ENCODE measurements at regions not wholly inside any gene's neighbourhood (a gene's known extent, or its start where the extent isn't known, plus 50 kb on each side); places are given as distances from the start of the nearest gene placed in this dataset.
"Not testable (repeated sequence)": the region's sequence is repeated elsewhere in the genome, so short reads cannot be mapped to it uniquely, and the experiment has no call there.

DNA sequence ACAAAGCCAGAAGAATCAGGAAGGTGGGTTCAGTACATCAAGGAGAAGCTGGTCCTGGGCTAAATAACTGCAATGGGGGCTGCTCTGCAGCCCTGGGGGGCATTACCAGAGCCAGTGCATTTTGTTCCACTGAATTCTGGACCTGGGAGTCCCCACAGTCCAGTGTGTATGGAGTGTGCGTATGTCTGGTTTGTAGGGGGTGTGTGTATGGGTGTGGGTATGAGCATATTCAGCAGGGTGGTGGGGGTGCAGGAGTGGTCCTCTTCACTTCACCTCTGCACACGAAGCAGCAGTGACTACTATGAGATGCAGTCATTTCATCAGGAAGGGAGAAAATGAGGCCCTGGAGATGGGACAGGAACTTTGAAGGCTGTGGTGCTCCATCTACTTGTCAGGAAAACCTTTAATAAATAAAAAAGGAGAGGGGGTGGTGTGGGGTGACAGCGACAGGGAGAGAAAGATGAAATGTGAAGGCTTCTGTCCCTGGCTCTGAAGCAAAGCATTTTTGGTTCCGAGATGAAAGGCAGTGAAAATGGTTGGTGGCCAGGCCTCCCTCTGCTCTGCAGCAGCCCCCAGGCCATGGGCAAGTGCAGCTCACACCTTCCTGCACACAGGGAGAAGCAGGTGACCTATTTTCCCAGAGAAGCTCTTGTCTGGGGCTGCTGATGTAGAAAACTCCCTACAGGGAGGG, 121.5 kb upstream of the CACHD1 start:
- no peaks in the 10 kb centered on the region for H3K4me1 Mint-ChIP-seq (ENCODE audit: low read depth)
- H3K27ac Mint-ChIP-seq, result no peak overlapping the region
- H3K4me3 Mint-ChIP-seq, result no peak overlapping the region
- H3K27me3 Mint-ChIP-seq, result peaks cover 4% of the 10 kb centered on the region
- no peaks in the 10 kb centered on the region for H3K9me3 Mint-ChIP-seq
- no peaks in the 10 kb centered on the region for H3K36me3 Mint-ChIP-seq (ENCODE audit: low read depth)

DNA sequence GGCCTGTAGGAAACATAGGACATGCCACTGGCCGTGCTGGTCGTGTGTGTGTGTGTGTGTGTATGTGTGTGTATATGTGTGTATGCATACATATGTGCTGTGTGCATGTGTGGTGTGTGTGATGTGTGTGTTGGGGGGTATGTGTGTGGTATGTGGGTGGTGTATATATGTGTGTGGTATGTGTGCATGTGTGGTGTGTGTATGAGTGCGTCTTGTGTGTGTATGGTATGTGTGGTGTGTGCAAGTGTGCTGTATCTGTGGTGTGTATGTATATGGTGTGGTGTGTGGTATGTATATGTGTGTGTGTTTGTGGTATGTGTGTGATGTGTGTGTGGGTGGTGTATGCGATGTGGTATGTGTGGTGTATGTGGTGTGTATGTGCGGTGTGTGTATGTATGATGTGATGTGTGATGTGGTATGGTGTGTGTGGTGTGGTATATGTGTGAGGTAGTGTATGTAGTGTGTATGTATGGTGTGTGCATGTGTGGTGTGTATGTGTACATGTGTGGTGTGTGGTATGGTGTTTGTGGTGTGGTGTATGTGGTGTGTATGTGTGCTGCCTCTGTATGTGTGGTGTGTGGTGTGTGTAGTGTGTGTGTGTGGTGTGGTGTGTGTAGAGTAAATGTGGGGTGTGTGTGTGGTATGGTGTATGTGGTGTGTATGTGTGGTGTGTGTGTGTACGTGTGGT, 120.8 kb upstream of the CACHD1 start:
- H3K4me3 Mint-ChIP-seq, result no peak overlapping the region
- no peaks in the 10 kb centered on the region for H3K9me3 Mint-ChIP-seq
- H3K27ac Mint-ChIP-seq, result no peak overlapping the region
- H3K4me1 Mint-ChIP-seq (ENCODE audit: low read depth), result no peaks in the 10 kb centered on the region
- peaks cover 4% of the 10 kb centered on the region for H3K27me3 Mint-ChIP-seq
- no peaks in the 10 kb centered on the region for H3K36me3 Mint-ChIP-seq (ENCODE audit: low read depth)

DNA sequence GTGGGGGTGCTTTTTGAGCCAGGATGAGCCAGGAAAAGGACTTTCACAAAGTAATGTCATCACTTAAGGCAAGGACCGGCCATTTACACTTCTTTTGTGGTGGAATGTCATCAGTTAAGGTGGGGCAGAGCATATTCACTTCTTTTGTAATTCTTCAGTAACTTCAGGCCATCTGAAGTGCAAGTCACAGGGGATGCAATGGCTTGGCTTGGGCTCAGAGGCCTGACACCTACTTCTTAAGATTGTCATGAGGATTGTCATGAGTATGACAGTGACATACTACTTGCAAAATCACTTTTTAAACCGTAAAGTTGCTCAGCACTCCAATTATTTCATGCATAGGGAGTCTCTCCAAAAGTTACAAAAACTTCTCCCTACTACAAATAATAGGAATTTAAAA, 114.4 kb upstream of the CACHD1 start:
- not testable (repeated sequence) for H3K36me3 Mint-ChIP-seq (ENCODE audit: low read depth); H3K9me3 Mint-ChIP-seq; H3K4me3 Mint-ChIP-seq; H3K4me1 Mint-ChIP-seq (ENCODE audit: low read depth); H3K27ac Mint-ChIP-seq
- peaks cover 12% of the 10 kb centered on the region for H3K27me3 Mint-ChIP-seq

DNA sequence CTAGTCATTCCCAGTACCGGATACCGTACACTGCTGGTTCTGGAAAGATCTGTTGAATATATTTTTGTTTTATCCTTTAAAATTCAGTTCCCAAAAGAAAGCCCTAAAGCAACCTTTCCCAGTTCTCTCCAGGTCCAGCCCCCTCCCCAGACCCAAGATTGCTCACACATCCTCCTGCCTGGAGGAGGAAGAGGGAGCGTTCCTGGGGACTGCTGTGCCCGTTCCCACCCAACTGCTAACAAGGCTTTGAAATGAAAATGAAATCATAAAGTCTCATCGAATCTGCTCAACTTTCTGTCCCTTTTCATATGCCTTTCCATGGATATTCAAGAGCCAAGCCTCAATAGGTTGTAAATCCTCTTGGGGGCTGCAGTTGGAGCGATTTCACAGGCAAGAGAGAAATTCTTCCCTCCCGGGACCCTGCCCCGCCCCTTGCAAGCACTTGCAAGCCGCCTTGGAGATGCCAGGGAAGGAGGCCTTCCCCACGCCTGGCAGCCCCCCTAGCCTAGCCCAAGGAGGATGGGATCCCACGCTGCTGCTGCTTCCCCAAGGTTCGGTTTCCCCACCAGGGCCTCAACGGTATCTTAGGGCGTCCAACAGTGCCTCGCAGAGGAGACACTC, 113.2 kb upstream of the CACHD1 start:
- H3K4me1 Mint-ChIP-seq (ENCODE audit: low read depth), result no peaks in the 10 kb centered on the region
- H3K27me3 Mint-ChIP-seq, result peaks cover 12% of the 10 kb centered on the region
- no peaks in the 10 kb centered on the region for H3K9me3 Mint-ChIP-seq
- H3K36me3 Mint-ChIP-seq (ENCODE audit: low read depth), result no peaks in the 10 kb centered on the region
- H3K4me3 Mint-ChIP-seq, result no peak overlapping the region
- H3K27ac Mint-ChIP-seq, result no peak overlapping the region

DNA sequence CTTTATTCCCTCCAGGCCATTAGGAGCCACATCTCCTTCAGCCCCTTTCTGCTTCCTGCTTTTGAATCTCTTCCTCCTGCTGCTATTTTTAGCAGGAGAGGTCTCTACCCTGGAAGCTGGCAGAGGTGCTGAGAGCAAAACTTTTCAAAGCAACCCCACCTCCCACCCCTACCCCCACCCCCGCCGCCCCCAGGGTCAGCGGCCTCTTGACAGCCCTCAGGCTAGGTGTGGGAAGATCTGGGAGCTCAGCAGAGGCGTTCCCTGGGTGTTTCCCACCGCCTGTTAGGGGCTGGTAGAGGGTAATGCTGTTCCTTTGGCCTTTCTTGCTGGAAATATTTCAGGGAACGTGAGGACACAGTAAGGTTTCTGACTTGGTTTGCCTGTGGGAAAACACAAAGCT, 112.5 kb upstream of the CACHD1 start:
- Mint-ChIP-seq H3K4me1 (ENCODE audit: low read depth) (no peaks in the 10 kb centered on the region), H3K9me3 (no peaks in the 10 kb centered on the region), H3K27ac (no peak overlapping the region), H3K27me3 (peaks cover 12% of the 10 kb centered on the region), H3K36me3 (ENCODE audit: low read depth) (no peaks in the 10 kb centered on the region), H3K4me3 (no peak overlapping the region)

DNA sequence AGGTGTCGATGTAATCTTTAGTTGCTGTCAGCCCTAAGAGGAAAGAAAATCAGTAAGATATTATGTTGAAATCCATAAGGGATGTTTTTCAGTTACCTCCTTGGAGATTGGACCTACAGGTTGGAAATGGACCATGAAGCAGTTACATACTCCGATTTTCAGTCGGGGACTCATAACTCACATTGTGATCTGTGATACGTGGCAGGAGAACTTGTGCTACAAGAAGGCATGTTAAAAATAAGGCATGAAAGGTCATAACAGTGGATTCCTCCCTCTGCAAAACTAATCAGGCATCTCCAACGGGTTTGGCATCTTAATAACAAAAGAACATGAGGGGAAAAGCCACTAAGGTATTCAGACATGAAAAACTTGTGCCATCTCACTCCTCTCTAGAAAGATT, 111.2 kb upstream of the CACHD1 start:
- H3K9me3 Mint-ChIP-seq, result no peaks in the 10 kb centered on the region
- H3K27ac Mint-ChIP-seq, result no peak overlapping the region
- no peaks in the 10 kb centered on the region for H3K4me1 Mint-ChIP-seq (ENCODE audit: low read depth)
- no peak overlapping the region for H3K4me3 Mint-ChIP-seq
- no peaks in the 10 kb centered on the region for H3K36me3 Mint-ChIP-seq (ENCODE audit: low read depth)
- H3K27me3 Mint-ChIP-seq, result peaks cover 12% of the 10 kb centered on the region

DNA sequence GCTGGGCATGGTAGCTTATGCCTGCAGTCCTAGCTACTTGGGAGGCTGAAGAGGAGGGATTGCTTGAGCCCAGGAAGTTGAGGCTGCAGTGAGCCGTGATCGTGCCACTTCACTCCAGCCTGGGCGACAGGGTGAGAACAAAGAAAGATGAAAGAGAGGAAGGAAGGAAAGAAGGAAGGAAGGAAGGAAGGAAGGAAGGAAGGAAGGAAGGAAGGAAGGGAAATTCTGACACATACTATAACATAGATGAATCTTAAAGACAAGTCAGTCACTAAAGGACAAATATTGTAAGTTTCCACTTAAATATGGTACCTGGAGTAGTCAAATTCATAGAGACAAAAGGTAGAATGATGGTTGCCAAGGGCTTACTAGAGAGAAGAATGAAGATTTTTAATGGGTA, 108.0 kb upstream of the CACHD1 start:
- H3K27me3 Mint-ChIP-seq, result peaks cover 7% of the 10 kb centered on the region
- no peak overlapping the region for H3K27ac Mint-ChIP-seq
- H3K4me3 Mint-ChIP-seq, result no peak overlapping the region
- H3K36me3 Mint-ChIP-seq (ENCODE audit: low read depth), result no peaks in the 10 kb centered on the region
- no peaks in the 10 kb centered on the region for H3K9me3 Mint-ChIP-seq
- no peaks in the 10 kb centered on the region for H3K4me1 Mint-ChIP-seq (ENCODE audit: low read depth)

DNA sequence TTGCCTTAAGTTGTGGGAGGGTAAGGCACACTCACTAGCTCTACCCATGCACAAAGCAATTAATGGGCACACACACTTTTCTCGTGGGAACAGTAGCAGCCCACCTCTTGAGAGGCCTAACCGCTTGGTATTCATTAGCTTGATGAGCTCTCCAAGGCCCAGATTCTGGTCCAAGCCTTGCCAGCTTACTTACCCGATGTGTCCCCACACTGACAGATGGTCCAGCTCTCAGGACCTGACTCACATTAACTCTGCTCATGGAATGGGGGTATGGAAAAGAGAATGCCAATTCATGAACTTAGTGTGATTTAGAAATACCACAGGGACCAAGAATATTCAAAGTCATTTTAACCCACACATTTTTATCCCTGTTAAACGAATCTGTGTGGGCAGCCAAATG, 106.8 kb upstream of the CACHD1 start:
- Mint-ChIP-seq H3K27me3 (peaks cover 4% of the 10 kb centered on the region), H3K27ac (no peak overlapping the region), H3K36me3 (ENCODE audit: low read depth) (no peaks in the 10 kb centered on the region)

DNA sequence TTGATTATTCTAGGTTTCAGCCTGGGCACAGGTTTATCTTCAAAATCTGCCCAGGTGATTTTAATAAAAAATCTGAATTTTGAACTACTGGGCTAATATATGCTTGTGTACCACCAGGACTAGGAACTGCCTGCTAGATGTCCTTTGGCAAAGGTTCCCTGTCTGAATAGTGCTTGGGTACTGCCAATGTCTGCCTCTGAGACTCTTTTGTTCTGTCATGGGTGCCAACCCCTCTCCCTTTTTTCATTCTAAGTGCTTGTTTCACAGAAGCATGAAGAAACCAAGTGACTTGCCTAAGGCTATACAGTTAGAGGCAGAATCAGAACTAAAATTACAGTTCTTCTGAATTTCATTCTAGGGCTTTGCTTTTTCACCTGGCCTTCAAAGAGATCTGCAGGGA, 106.3 kb upstream of the CACHD1 start:
- peaks cover 4% of the 10 kb centered on the region for H3K27me3 Mint-ChIP-seq
- no peaks in the 10 kb centered on the region for H3K4me1 Mint-ChIP-seq (ENCODE audit: low read depth)
- H3K27ac Mint-ChIP-seq, result no peak overlapping the region
- no peaks in the 10 kb centered on the region for H3K36me3 Mint-ChIP-seq (ENCODE audit: low read depth)
- H3K9me3 Mint-ChIP-seq, result no peaks in the 10 kb centered on the region
- H3K4me3 Mint-ChIP-seq, result no peak overlapping the region

More for the DNA sequence above, 106.8 kb upstream of the CACHD1 start:
- Mint-ChIP-seq H3K9me3 (no peaks in the 10 kb centered on the region), H3K4me1 (ENCODE audit: low read depth) (no peaks in the 10 kb centered on the region), H3K4me3 (no peak overlapping the region)

DNA sequence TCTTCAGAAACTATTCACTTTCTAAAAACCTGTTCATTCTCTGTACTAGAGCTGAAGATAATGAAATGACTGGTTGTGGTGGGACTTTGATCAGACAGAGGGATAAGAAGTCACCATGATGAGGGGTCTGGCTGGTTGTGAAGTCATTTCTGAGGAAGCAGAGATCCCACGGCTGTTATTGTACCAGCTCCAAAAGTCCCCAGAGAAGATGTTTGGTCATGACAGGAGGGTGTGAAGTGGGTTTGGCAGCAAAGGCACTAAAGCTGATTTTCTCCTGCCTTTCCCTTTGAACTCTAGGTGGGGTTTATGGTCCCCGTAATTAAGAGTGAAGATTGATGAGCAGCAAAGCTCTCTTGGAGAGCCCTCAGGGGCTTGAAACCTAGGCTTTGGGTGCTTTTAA, 103.1 kb upstream of the CACHD1 start:
- H3K27ac Mint-ChIP-seq, result no peak overlapping the region
- no peak overlapping the region for H3K4me3 Mint-ChIP-seq
- no peaks in the 10 kb centered on the region for H3K36me3 Mint-ChIP-seq (ENCODE audit: low read depth)
- no peaks in the 10 kb centered on the region for H3K9me3 Mint-ChIP-seq
- no peaks in the 10 kb centered on the region for H3K27me3 Mint-ChIP-seq
- no peaks in the 10 kb centered on the region for H3K4me1 Mint-ChIP-seq (ENCODE audit: low read depth)

DNA sequence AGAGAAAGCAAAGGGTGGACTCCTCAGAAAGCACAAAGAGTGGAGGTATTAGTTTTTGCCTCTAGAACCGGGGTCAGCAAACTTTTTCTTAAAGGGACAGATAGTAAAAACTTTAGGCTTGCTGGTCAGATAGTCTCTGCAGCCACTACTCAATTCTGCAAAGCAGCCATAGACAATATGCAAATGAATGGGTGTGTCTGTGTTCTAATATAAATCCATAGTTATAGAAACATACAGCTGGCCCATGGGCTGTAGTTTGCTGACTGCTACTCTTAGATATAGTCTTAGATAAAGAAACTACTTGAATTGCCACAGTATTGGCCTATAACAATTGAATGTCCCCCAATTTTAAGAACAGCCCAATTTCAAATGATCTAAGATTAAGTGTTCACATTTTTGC, 101.6 kb upstream of the CACHD1 start:
- Mint-ChIP-seq H3K4me1 (ENCODE audit: low read depth) (no peaks in the 10 kb centered on the region), H3K4me3 (no peak overlapping the region), H3K27ac (no peak overlapping the region), H3K36me3 (ENCODE audit: low read depth) (no peaks in the 10 kb centered on the region), H3K27me3 (no peaks in the 10 kb centered on the region), H3K9me3 (no peaks in the 10 kb centered on the region)

DNA sequence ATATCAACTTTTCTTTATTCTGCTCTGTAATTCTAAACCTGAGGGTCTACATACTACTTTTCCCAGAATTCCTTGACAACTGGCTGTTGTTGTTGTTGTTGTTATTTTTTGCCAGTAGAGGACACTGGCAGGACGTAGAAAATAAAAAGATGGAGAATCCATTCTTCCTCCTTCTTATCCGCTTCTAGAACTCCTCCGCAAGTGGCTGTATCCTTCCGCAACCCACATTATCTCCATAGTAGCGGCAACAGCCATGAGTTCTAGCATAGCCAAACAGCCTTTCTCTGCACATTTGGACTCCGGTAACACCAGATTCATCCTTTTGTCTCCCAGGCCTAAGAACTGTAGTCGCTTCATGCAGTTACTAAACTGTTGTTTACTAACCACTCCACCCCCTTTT, 91.1 kb upstream of the CACHD1 start:
- Mint-ChIP-seq H3K27ac (no peak overlapping the region), H3K4me3 (no peak overlapping the region), H3K4me1 (ENCODE audit: low read depth) (no peaks in the 10 kb centered on the region), H3K27me3 (peaks cover 25% of the 10 kb centered on the region), H3K9me3 (peaks cover 4% of the 10 kb centered on the region), H3K36me3 (ENCODE audit: low read depth) (no peaks in the 10 kb centered on the region)

DNA sequence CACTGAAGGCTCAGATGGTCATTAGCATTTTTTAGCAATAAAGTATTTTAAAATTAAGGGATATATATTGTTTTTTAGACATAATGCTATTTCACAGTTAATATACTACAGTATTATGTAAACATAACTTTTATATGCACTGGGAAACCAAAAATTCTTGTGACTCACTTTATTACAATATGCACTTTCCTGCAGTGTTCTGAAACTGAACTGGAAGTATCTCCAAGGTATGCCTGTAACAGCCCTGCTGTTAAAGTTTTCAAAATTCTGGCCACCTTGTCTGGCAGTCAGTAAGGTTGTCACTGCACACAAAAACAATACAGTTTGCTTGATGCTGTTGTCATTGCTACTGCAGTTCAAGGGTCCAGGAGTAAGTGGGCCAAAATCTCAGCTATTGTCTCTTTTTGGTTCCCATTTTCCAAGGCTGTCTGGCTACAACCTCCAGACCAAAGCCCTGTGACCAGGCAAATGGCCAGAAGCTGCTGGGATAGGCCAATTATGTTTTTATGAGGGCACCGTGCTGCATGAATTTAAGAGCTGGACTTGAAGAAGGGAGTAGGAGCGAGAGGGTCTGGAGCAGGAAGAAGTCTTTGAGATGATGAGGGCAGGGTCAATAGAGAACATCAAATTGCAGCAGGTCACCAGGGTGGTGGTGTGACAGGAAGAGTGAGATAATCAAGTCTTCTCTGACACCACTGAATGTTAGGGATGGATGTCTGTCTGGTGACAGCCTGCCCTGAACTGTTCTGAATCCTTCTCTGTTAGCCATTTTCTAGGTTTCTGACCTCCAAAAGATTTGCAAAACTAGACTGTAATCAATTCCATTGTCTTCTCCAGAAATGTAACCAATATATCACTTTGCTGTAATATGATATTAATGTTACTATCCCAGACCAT, 82.3 kb upstream of the CACHD1 start:
- no peaks in the 10 kb centered on the region for H3K36me3 Mint-ChIP-seq (ENCODE audit: low read depth)
- no peaks in the 10 kb centered on the region for H3K4me1 Mint-ChIP-seq (ENCODE audit: low read depth)
- no peak overlapping the region for H3K27ac Mint-ChIP-seq
- no peaks in the 10 kb centered on the region for H3K9me3 Mint-ChIP-seq
- peaks cover 10% of the 10 kb centered on the region for H3K27me3 Mint-ChIP-seq
- no peak overlapping the region for H3K4me3 Mint-ChIP-seq

DNA sequence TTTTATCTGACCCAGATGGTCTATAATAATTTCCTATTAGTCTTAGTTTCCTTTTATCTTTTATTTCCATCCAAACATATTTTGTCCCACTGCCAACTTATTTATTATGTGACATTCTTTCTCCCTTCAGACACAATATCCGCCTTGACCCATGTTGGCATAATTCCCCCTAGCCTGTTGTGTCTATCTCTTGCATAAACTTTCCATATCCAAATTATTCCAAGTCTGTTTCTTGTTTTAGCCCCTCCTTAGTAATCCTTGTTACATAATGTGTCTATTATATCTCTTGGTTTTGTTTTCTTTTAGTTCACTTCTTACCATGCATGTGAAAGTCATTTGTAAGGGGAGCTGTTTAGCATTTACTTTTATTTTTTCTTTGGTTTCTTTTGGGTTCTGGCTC, 81.6 kb upstream of the CACHD1 start:
- Mint-ChIP-seq H3K36me3 (ENCODE audit: low read depth) (no peaks in the 10 kb centered on the region), H3K27ac (peak overlapping the region; percentile 10), H3K27me3 (peaks cover 10% of the 10 kb centered on the region), H3K9me3 (no peaks in the 10 kb centered on the region), H3K4me3 (no peak overlapping the region), H3K4me1 (ENCODE audit: low read depth) (no peaks in the 10 kb centered on the region)

DNA sequence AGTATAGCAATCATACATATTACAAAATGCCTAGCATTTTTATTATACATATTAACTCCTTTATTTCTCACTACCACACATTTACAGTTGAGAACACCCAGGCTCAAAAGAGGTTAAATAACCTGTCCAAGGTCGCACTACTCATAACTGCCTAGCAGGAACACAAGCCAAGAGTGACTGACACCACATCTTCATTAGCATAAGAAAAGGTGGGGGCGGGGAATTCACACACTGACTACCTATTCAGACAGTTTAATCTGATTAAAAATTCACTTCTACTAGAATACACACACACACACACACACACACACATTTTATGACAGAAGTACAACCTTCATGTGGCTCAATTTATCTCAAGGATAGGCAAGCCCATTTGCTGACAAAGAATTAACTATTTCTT, 77.8 kb upstream of the CACHD1 start:
- H3K27me3 Mint-ChIP-seq, result peaks cover 17% of the 10 kb centered on the region
- no peaks in the 10 kb centered on the region for H3K4me1 Mint-ChIP-seq (ENCODE audit: low read depth)
- no peak overlapping the region for H3K4me3 Mint-ChIP-seq
- H3K27ac Mint-ChIP-seq, result no peak overlapping the region
- no peaks in the 10 kb centered on the region for H3K36me3 Mint-ChIP-seq (ENCODE audit: low read depth)
- no peaks in the 10 kb centered on the region for H3K9me3 Mint-ChIP-seq
